HUES6 (cell line): ENCODE measurements at regions not wholly inside any gene's neighbourhood (a gene's known extent, or its start where the extent isn't known, plus 50 kb on each side); places are given as distances from the start of the nearest gene placed in this dataset.
"Not testable (repeated sequence)": the region's sequence is repeated elsewhere in the genome, so short reads cannot be mapped to it uniquely, and the experiment has no call there.

Experiments used
- H3K27ac ChIP-seq: 2 replicates; pipeline ENCODE4 v1.7.0; 2013; ENCODE audit warnings: low read depth, mild to moderate bottlenecking, low read length, inconsistent platforms
- H3K27me3 ChIP-seq: 2 replicates; pipeline ENCODE4 v1.6.1; 2013; ENCODE audit warnings: low read length; ENCODE audit not compliant: control insufficient read depth, insufficient read depth
- H3K36me3 ChIP-seq: 2 replicates; pipeline ENCODE4 v1.6.1; 2013; ENCODE audit warnings: low read length; ENCODE audit not compliant: control insufficient read depth, insufficient read depth
- H3K4me1 ChIP-seq: 2 replicates; pipeline ENCODE4 v1.6.1; 2013; ENCODE audit warnings: low read length; ENCODE audit not compliant: control insufficient read depth, insufficient read depth
- H3K4me3 ChIP-seq: 2 replicates; pipeline ENCODE4 v1.5.1; 2013; ENCODE audit warnings: low read depth, low read length
- H3K9ac ChIP-seq: one replicate; pipeline ENCODE4 v1.6.1; 2013; ENCODE audit warnings: mild to moderate bottlenecking, low read length
- H3K9me3 ChIP-seq: 2 replicates; pipeline ENCODE4 v1.6.1; 2013; ENCODE audit warnings: low read depth, low read length; ENCODE audit not compliant: control insufficient read depth, insufficient read depth

DNA sequence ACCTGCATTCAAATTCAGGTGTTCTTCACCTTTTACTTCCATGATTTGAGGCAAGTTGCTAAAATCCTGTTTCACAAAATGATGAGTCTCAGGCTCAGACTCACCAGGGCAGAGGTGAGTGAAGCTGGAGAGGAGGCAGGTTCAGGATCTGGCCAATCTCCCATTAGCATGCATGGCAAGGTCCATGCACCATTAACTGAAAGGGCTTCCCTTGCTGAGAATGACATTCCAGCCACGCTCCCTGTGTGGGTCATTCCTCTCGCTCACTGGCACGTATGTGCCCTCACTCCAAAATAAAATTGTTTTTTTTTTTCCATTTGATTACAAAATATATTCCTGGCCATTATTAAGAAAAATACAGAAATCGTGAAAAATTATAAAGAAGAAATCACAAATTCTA is 257.6 kb downstream of the C12orf75 start:
- Histone ChIP-seq H3K4me3 (no peak overlapping the region), H3K27ac (no peak overlapping the region), H3K9ac (no peak overlapping the region), H3K27me3 (no peaks in the 10 kb centered on the region), H3K4me1 (no peaks in the 10 kb centered on the region), H3K36me3 (no peaks in the 10 kb centered on the region), H3K9me3 (no peaks in the 10 kb centered on the region)

- Histone ChIP-seq H3K36me3 (no peaks in the 10 kb centered on the region), H3K4me3 (no peak overlapping the region), H3K27ac (no peak overlapping the region)
Observed at GRCh38 chr12:105590571-105590970, 260.1 kb downstream of the C12orf75 start.

GRCh38 chr12:105595440-105595839 is 264.9 kb downstream of the C12orf75 start:
- Histone ChIP-seq H3K27ac (no peak overlapping the region), H3K27me3 (no peaks in the 10 kb centered on the region; the same call in 1 of the 2 replicates), H3K9ac (no peak overlapping the region), H3K9me3 (no peaks in the 10 kb centered on the region), H3K36me3 (no peaks in the 10 kb centered on the region), H3K4me1 (peaks cover 8% of the 10 kb centered on the region; the same call in 1 of the 2 replicates), H3K4me3 (no peak overlapping the region)

More at GRCh38 chr12:105590571-105590970, 260.1 kb downstream of the C12orf75 start:
- Histone ChIP-seq H3K9ac (no peak overlapping the region), H3K9me3 (no peaks in the 10 kb centered on the region), H3K27me3 (no peaks in the 10 kb centered on the region; the same call in 1 of the 2 replicates), H3K4me1 (no peaks in the 10 kb centered on the region)

DNA sequence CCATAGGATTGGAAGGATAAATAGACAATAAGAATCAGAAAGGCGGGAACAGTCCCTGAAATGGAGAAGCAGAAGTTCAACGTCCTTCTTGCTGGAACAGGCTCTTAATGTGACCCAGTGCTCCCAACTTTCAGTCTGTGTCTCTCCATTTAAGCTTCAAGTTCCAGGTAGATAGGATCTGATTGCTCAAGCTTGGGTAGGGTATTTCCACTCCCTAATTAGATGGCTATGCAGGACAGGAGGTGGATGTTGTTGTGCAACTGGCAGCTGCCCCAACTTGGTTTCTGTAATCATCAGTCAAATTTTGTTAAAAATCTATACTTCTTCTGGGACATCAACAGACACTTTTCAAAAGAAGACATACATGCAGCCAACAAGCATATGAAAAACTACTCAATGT is 266.2 kb downstream of the C12orf75 start:
- no peaks in the 10 kb centered on the region for H3K36me3 ChIP-seq
- H3K27ac ChIP-seq = no peak overlapping the region
- H3K9ac ChIP-seq = no peak overlapping the region
- no peaks in the 10 kb centered on the region for H3K9me3 ChIP-seq
- no peaks in the 10 kb centered on the region; the same call in 1 of the 2 replicates for H3K27me3 ChIP-seq
- H3K4me1 ChIP-seq = peaks cover 8% of the 10 kb centered on the region; the same call in 1 of the 2 replicates
- H3K4me3 ChIP-seq = no peak overlapping the region

DNA sequence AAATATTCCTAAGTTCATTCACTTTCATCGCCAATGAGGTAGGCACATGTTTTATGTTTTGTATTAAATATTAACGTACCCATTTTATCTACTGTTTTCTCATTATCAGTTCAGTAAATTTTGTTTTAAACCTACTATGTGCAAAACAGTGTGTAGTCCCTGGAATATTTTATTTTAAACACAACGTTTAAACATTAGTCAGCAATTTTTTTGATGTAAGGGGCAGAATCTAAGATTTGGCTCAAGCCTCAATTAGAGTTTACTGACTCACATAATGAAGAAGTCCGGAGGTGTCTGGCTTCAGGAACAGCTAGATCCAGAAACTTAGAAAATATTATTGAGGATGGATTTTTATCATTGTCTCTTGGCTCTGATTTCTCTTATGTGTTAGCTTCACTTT is 267.5 kb downstream of the C12orf75 start:
- Histone ChIP-seq H3K27ac (no peak overlapping the region), H3K27me3 (no peaks in the 10 kb centered on the region; the same call in 1 of the 2 replicates), H3K9me3 (no peaks in the 10 kb centered on the region), H3K9ac (no peak overlapping the region), H3K4me1 (peaks cover 8% of the 10 kb centered on the region; the same call in 1 of the 2 replicates), H3K4me3 (no peak overlapping the region), H3K36me3 (no peaks in the 10 kb centered on the region)

- Histone ChIP-seq H3K27ac (no peak overlapping the region), H3K9ac (no peak overlapping the region), H3K9me3 (no peaks in the 10 kb centered on the region), H3K36me3 (no peaks in the 10 kb centered on the region), H3K27me3 (no peaks in the 10 kb centered on the region), H3K4me1 (peaks cover 6% of the 10 kb centered on the region; the same call in 1 of the 2 replicates), H3K4me3 (no peak overlapping the region)
Observed at GRCh38 chr12:105600911-105601545, 270.5 kb downstream of the C12orf75 start.

DNA sequence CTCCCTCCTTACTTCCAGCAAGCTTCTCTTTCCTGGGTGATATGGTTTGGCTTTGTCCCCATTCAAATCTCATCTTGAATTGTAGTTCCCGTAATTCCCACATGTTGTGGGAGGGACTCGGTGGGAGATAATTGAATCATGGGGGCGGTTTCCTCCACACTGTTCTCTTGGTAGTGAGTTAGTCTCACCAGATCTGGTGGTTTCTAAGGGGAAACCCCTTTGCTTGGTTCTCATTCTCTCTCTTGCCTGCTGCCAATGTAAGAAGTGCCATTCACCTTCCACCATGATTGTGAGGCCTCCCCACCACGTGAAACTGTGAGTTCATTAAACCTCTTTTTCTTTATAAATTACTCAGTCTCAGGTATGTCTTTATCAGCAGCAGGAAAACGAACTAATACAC is 271.8 kb downstream of the C12orf75 start:
- not testable (repeated sequence) for H3K36me3 ChIP-seq, H3K9me3 ChIP-seq, H3K9ac ChIP-seq, H3K27me3 ChIP-seq, H3K4me1 ChIP-seq, H3K27ac ChIP-seq, H3K4me3 ChIP-seq

DNA sequence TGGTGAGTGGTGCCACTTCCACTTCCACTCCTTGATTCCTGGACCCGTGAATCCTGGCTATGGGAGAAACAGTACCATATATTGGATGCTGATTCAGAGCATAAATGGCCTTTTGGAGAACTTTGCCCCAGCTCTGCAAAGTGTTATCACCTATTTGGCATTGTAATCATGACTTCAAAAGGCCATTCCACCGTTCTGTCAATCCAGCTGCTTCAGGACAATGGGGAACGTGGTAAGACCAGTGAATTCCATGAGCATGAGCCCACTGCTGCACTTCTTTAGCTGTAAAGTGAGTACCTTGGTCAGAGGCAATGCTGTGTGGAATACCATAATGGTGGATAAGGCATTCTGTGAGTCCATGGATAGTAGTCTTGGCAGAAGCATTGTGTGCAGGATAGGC is 273.8 kb downstream of the C12orf75 start:
- not testable (repeated sequence) for H3K4me3 ChIP-seq, H3K4me1 ChIP-seq, H3K27ac ChIP-seq, H3K27me3 ChIP-seq, H3K9ac ChIP-seq, H3K36me3 ChIP-seq, H3K9me3 ChIP-seq

DNA sequence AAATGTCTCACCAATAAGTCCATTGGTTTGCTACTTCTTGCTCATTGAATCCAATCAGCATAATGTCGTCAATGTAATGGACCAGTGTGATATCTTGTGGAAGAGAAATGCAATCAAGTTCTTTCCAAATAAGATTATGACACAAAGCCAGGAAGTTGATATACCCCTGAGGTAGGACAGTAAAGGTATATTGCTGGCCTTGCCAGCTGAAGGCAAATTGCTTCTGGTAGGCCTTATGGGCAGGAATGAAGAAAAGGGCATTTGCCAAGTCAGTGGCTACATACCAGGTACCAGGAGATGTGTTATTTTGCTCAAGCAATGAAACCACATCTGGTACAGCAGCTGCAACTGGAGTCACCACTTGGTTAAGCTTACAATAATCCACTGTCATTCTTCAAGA is 276.1 kb downstream of the C12orf75 start:
- not testable (repeated sequence) for H3K27ac ChIP-seq, H3K4me3 ChIP-seq, H3K4me1 ChIP-seq, H3K9ac ChIP-seq, H3K9me3 ChIP-seq, H3K36me3 ChIP-seq, H3K27me3 ChIP-seq

DNA sequence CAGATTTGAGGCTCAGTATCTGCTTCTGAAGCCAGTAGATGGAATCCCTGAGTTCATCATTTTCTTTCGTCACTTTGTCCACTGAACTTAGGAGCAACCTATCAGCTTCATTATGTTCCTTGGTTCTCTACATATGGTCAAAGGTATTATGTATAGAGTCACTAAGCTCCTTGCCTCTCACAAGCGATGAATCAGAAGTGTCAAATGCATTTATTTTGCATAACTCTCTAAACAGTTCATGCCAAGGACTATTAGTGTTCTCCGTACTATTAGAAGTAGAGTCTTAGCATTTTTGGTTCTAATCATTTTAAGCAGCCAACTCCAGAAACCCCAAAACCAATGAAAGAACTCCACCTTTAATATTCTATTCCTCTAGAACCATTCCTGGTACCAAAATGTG is 278.5 kb downstream of the C12orf75 start:
- not testable (repeated sequence) for H3K27me3 ChIP-seq

GRCh38 chr12:105610459-105610858 is 280.0 kb downstream of the C12orf75 start:
- H3K27ac ChIP-seq = no peak overlapping the region
- H3K9ac ChIP-seq = no peak overlapping the region
- H3K36me3 ChIP-seq = no peaks in the 10 kb centered on the region
- no peaks in the 10 kb centered on the region for H3K27me3 ChIP-seq
- no peaks in the 10 kb centered on the region for H3K4me1 ChIP-seq
- no peak overlapping the region for H3K4me3 ChIP-seq
- H3K9me3 ChIP-seq = no peaks in the 10 kb centered on the region; the same call in 1 of the 2 replicates

More for the DNA sequence above, 278.5 kb downstream of the C12orf75 start:
- not testable (repeated sequence) for H3K9ac ChIP-seq, H3K4me1 ChIP-seq, H3K9me3 ChIP-seq, H3K4me3 ChIP-seq, H3K27ac ChIP-seq, H3K36me3 ChIP-seq
